Endothelial cell (in vitro differentiated cells): ENCODE measurements at regions not wholly inside any gene's neighbourhood (a gene's known extent, or its start where the extent isn't known, plus 50 kb on each side); places are given as distances from the start of the nearest gene placed in this dataset.
"Not testable (repeated sequence)": the region's sequence is repeated elsewhere in the genome, so short reads cannot be mapped to it uniquely, and the experiment has no call there.

Experiments used
- DNase-seq: peaks from one replicate; pipeline ENCODE4 v3.0.0; 2021; ENCODE audit warnings: low spot score
- H3K27ac Mint-ChIP-seq: one replicate; pipeline ENCODE4 v1.8.0; 2021; ENCODE audit warnings: mixed read lengths, inconsistent platforms; ENCODE audit not compliant: unreplicated experiment
- H3K27me3 Mint-ChIP-seq: one replicate; pipeline ENCODE4 v1.8.0; 2021; ENCODE audit warnings: mild to moderate bottlenecking, moderate library complexity, mixed read lengths, inconsistent platforms; ENCODE audit not compliant: unreplicated experiment
- H3K36me3 Mint-ChIP-seq: one replicate; pipeline ENCODE4 v1.8.0; 2021; ENCODE audit warnings: mild to moderate bottlenecking, low read depth, mixed read lengths, inconsistent platforms; ENCODE audit not compliant: unreplicated experiment
- H3K4me1 Mint-ChIP-seq: one replicate; pipeline ENCODE4 v1.8.0; 2021; ENCODE audit warnings: mild to moderate bottlenecking, mixed read lengths, inconsistent platforms; ENCODE audit not compliant: unreplicated experiment
- H3K4me3 Mint-ChIP-seq: one replicate; pipeline ENCODE4 v1.8.0; 2021; ENCODE audit warnings: mild to moderate bottlenecking, mixed read lengths, inconsistent platforms; ENCODE audit not compliant: unreplicated experiment
- H3K9me3 Mint-ChIP-seq: one replicate; pipeline ENCODE4 v1.8.0; 2021; ENCODE audit warnings: mixed read lengths, inconsistent platforms; ENCODE audit not compliant: unreplicated experiment
- CTCF ChIP-seq: fragments of 200-600 bp; sonication (generic); IDR thresholded peaks from one replicate; pipeline ENCODE4 v1.5.0; 2021; ENCODE audit warnings: antibody characterized with exemption; ENCODE audit not compliant: unreplicated experiment

- Mint-ChIP-seq H3K4me3 (no peak overlapping the region), H3K9me3 (no peaks in the 10 kb centered on the region), H3K36me3 (peaks cover 4% of the 10 kb centered on the region), H3K4me1 (peaks cover 4% of the 10 kb centered on the region), H3K27me3 (peaks cover 3% of the 10 kb centered on the region), H3K27ac (no peak overlapping the region)
- no peak for DNase-seq
- TF ChIP-seq CTCF, result no peak
Measured at GRCh38 chr14:38931969-38932652, 170.9 kb downstream of the SEC23A start.

GRCh38 chr14:38930898-38931297, 172.1 kb downstream of the SEC23A start:
- Mint-ChIP-seq H3K36me3 (peaks cover 4% of the 10 kb centered on the region), H3K9me3 (no peaks in the 10 kb centered on the region), H3K27me3 (peaks cover 3% of the 10 kb centered on the region), H3K27ac (no peak overlapping the region), H3K4me3 (no peak overlapping the region), H3K4me1 (peaks cover 4% of the 10 kb centered on the region)
- no peak for TF ChIP-seq CTCF
- DNase-seq, result no peak

- no peak for TF ChIP-seq CTCF
- DNase-seq, result no peak
- H3K9me3 Mint-ChIP-seq, result no peaks in the 10 kb centered on the region
- H3K27me3 Mint-ChIP-seq, result peaks cover 3% of the 10 kb centered on the region
- peaks cover 4% of the 10 kb centered on the region for H3K4me1 Mint-ChIP-seq
- H3K27ac Mint-ChIP-seq, result no peak overlapping the region
- H3K36me3 Mint-ChIP-seq, result peaks cover 4% of the 10 kb centered on the region
- H3K4me3 Mint-ChIP-seq, result no peak overlapping the region
Measured at GRCh38 chr14:38930022-38930421, 173.0 kb downstream of the SEC23A start.

GRCh38 chr14:38929416-38929815, 173.6 kb downstream of the SEC23A start:
- H3K4me1 Mint-ChIP-seq, result peaks cover 4% of the 10 kb centered on the region
- peaks cover 4% of the 10 kb centered on the region for H3K36me3 Mint-ChIP-seq
- DNase-seq, result no peak
- no peak overlapping the region for H3K4me3 Mint-ChIP-seq
- H3K27me3 Mint-ChIP-seq, result peaks cover 3% of the 10 kb centered on the region
- H3K27ac Mint-ChIP-seq, result no peak overlapping the region
- no peak for TF ChIP-seq CTCF
- H3K9me3 Mint-ChIP-seq, result no peaks in the 10 kb centered on the region

GRCh38 chr14:38921893-38922292, 181.1 kb downstream of the SEC23A start:
- not testable (repeated sequence) for H3K4me3 Mint-ChIP-seq, H3K36me3 Mint-ChIP-seq, H3K27ac Mint-ChIP-seq, H3K4me1 Mint-ChIP-seq, H3K27me3 Mint-ChIP-seq, DNase-seq
- H3K9me3 Mint-ChIP-seq, result peaks cover 11% of the 10 kb centered on the region
